Right atrium auricular region (tissue), 2 donors: ENCODE measurements at regions not wholly inside any gene's neighbourhood (a gene's known extent, or its start where the extent isn't known, plus 50 kb on each side); places are given as distances from the start of the nearest gene placed in this dataset.

Experiments used
- DNase-seq: peaks from one replicate; pipeline ENCODE4 v3.0.0-alpha.2; 2019; ENCODE audit warnings: low spot score
- H3K27ac ChIP-seq, 2 donors: fragments of 200-600 bp; sonication (generic); 1 replicate in 1 of 2; 2 replicates in 1 of 2; pipeline ENCODE4 v1.5.1; 2016 to 2019
- H3K27me3 ChIP-seq, 2 donors: fragments of 200-600 bp; sonication (generic); one replicate each; pipeline versions ENCODE4 v1.5.1 to v1.6.0; 2017 to 2019
- H3K36me3 ChIP-seq: fragments of 200-600 bp; sonication (generic); one replicate; pipeline ENCODE4 v1.5.1; 2016
- H3K4me1 ChIP-seq, 2 donors: fragments of 200-600 bp; sonication (generic); one replicate each; pipeline versions ENCODE4 v1.5.1 to v1.6.0; 2017 to 2019
- H3K4me3 ChIP-seq, 2 donors: fragments of 200-600 bp; sonication (generic); 1 replicate in 1 of 2; 2 replicates in 1 of 2; pipeline ENCODE4 v1.5.1; 2017 to 2019; ENCODE audit warnings: mild to moderate bottlenecking in 1 of 2, moderate library complexity in 1 of 2
- H3K9me3 ChIP-seq, 2 donors: fragments of 200-600 bp; sonication (generic); one replicate each; pipeline ENCODE4 v1.5.1; 2019
- TF ChIP-seq, protein P1 (sequence below), 2 donors: fragments of 200-600 bp; sonication (generic); IDR thresholded peaks; one replicate each; pipeline ENCODE4 v1.5.1; 2019; ENCODE audit warnings: antibody characterized with exemption in 2 of 2

DNA sequence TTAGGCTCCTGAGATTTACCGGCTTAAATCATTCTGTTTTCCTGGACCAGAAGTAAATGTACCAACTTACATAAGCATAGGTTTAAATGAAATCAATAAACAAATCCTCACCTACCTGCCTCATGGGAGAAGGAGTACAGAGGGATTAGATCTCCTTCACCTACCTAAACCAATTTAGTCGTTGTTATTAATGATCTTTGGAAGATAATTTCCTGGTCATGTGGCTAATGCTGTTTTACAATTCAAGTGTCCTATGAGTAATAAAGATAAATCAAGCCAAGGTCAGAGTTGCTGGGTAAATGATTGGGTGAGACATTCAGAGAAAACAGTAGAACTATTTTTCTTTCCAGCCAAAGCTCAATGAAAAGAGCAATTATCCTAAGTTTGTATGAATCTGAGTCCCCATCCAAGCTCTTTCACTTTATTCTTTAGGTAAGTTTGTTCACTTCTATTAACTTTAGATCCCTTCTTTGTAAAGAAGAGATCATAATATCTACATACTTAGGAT is 423.0 kb upstream of the FAM241A start:
- Histone ChIP-seq H3K27me3 (no peaks in the 10 kb centered on the region), H3K27ac (no peak overlapping the region), H3K9me3 (no peaks in the 10 kb centered on the region), H3K4me3 (no peak overlapping the region), H3K4me1 (no peaks in the 10 kb centered on the region), H3K36me3 (no peaks in the 10 kb centered on the region)
- TF ChIP-seq, protein P1, sequence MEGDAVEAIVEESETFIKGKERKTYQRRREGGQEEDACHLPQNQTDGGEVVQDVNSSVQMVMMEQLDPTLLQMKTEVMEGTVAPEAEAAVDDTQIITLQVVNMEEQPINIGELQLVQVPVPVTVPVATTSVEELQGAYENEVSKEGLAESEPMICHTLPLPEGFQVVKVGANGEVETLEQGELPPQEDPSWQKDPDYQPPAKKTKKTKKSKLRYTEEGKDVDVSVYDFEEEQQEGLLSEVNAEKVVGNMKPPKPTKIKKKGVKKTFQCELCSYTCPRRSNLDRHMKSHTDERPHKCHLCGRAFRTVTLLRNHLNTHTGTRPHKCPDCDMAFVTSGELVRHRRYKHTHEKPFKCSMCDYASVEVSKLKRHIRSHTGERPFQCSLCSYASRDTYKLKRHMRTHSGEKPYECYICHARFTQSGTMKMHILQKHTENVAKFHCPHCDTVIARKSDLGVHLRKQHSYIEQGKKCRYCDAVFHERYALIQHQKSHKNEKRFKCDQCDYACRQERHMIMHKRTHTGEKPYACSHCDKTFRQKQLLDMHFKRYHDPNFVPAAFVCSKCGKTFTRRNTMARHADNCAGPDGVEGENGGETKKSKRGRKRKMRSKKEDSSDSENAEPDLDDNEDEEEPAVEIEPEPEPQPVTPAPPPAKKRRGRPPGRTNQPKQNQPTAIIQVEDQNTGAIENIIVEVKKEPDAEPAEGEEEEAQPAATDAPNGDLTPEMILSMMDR (IDR thresholded peaks at IDR 0.05), result no peak
- no peak for DNase-seq

DNA sequence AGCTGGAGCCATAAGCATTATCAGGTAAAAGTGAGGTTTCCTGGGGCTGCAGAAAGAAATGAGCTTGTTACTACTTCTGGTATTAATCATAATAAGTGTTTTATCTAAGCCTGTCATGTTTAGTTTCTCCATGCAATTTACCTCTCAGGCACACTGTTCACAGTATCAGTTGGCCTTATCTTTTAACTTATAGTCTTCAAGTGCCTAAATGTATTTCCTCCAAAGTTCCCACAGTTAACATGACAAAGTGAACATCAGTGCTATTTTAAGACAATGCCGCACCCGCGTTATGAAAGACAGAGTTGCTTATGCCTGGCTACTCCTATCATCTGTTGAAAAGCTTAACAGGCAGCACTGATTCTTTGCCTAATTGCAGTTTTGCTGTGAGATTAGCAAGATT is 408.7 kb upstream of the FAM241A start:
- no peak overlapping the region for H3K4me3 ChIP-seq
- no peaks in the 10 kb centered on the region for H3K4me1 ChIP-seq
- TF ChIP-seq, protein P1 (IDR thresholded peaks at IDR 0.05), result no peak
- no peaks in the 10 kb centered on the region for H3K27me3 ChIP-seq
- H3K36me3 ChIP-seq, result no peaks in the 10 kb centered on the region
- DNase-seq, result no peak
- no peak overlapping the region for H3K27ac ChIP-seq
- H3K9me3 ChIP-seq, result no peaks in the 10 kb centered on the region

DNA sequence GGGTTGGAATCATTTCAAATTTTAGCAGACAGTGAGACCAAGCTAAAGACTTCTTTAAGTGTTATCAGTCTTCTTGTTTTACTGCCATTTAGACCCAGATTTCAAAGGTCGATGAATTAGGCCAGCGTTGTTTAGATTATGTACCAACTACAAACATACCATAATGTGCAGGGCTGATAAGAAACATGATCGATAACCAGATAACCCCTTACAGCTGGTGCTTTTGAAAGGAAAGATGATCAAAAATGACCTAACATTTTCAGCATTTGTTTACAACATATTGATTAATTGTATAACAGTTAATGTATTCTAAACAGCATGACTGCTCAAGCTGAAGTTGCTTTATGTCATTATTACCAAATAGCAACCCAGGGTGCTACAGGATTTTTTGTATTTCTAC is 400.4 kb upstream of the FAM241A start:
- no peaks in the 10 kb centered on the region for H3K36me3 ChIP-seq
- DNase-seq, result no peak
- no peaks in the 10 kb centered on the region for H3K27me3 ChIP-seq
- H3K4me3 ChIP-seq, result no peak overlapping the region
- TF ChIP-seq, protein P1 (IDR thresholded peaks at IDR 0.05), result no peak
- H3K9me3 ChIP-seq, result no peaks in the 10 kb centered on the region
- no peaks in the 10 kb centered on the region for H3K4me1 ChIP-seq
- H3K27ac ChIP-seq, result no peak overlapping the region

DNA sequence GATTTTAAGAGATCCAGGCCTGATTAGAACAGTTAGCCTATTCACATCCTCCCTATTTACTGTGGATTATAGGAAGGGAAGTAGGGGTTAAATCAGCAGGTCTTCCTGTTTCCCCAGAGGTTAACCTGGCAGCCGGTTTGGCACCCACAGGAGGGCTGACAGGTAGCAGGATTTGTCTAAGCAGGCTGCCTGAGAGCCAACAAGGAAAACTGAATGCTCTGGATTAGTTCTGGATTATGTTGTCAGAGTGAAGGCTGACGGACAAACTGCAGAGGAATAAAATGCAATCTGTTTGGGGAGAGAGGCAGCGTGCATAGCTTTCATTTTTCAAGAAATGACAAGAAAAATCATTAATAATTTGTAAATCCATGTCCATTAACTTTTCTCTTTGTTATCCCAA is 397.1 kb upstream of the FAM241A start:
- no peak overlapping the region for H3K27ac ChIP-seq
- TF ChIP-seq, protein P1 (IDR thresholded peaks at IDR 0.05), result no peak
- no peaks in the 10 kb centered on the region for H3K27me3 ChIP-seq
- no peaks in the 10 kb centered on the region for H3K36me3 ChIP-seq
- no peak overlapping the region for H3K4me3 ChIP-seq
- no peaks in the 10 kb centered on the region for H3K9me3 ChIP-seq
- DNase-seq, result no peak
- no peaks in the 10 kb centered on the region for H3K4me1 ChIP-seq

DNA sequence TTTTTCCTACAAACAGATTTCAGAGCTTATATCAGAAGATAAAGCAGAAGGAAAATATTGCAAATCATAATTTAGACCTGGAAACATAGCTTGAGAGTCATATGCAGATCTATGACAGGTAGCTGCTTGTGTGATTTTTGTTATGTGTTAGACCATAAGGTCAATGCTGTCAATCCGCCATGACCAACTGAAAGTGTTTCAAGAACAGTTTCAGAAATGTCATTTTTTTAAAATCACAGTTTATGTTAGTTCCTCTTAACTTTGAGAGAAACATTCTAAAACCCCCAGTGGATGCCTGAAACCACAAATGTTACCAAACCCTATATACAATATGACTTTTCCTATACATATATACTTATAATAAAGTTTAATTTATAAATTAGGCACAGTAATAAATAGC is 391.3 kb upstream of the FAM241A start:
- Histone ChIP-seq H3K9me3 (no peaks in the 10 kb centered on the region), H3K4me3 (no peak overlapping the region), H3K27me3 (no peaks in the 10 kb centered on the region), H3K27ac (no peak overlapping the region), H3K4me1 (no peaks in the 10 kb centered on the region), H3K36me3 (no peaks in the 10 kb centered on the region)
- TF ChIP-seq, protein P1 (IDR thresholded peaks at IDR 0.05), result no peak
- DNase-seq, result no peak

DNA sequence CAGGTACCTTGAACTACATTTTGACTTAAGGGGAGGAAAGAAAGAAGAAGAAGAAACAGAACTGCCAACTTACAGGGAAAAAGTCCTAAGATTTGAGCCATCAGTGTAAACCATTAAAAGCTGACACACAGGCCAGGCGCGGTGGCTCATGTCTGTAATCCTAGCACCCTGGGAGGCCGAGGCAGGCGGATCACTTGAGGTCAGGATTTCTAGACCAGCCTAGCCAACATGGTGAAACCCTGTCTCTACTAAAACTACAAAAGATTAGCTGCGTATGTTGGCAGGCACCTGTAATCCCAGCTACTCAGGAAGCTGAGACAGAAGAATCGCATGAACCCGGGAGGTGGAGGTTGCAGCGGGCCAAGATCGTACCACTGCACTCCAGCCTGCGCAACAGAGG is 389.7 kb upstream of the FAM241A start:
- Histone ChIP-seq H3K36me3 (no peaks in the 10 kb centered on the region), H3K4me1 (no peaks in the 10 kb centered on the region), H3K9me3 (no peaks in the 10 kb centered on the region), H3K4me3 (no peak overlapping the region), H3K27me3 (no peaks in the 10 kb centered on the region), H3K27ac (no peak overlapping the region)
- TF ChIP-seq, protein P1 (IDR thresholded peaks at IDR 0.05), result no peak
- no peak for DNase-seq
